ENCODE measurements at regions not wholly inside any gene's neighbourhood (a gene's known extent, or its start where the extent isn't known, plus 50 kb on each side); places are given as distances from the start of the nearest gene placed in this dataset.

DNA sequence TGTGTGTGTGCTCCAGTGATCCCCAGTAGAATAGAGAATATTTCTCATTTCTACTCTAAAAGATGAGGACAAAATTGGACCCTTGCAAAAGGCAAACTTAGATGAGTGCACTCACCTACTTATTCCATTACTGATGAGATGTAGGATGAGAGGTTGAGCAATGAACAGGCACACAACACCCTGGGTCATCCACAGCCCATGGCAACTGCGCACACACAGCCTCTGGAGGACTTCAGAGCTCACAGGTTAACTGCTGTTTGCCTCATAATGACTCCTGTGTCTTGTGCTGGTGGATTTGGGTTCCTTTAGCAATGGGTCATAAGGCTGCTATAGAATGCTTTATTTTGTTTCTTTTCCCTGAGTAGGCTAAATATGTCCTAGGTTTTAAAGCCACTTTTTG, 103.6 kb upstream of the TNFAIP3 start:
- DNase-seq: no peak

DNA sequence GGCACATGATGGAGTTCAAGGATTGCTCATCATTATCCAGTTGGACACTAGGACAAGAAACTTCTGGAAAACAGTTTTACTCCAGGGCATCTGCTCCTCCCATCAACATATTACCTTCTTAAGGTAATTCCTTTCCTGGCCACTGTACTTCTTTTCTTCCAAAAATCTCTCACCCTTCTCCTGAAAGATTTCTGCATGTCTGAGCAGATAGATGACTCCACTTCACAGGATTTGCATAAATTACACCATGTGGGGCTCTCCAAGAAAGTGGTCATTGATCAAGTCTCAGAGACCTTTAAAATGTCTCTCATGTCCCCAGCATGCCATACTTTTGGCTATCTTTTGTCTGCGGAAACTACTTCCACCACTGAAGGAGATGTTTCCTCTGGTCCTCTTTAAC, 103.2 kb upstream of the TNFAIP3 start:
- DNase-seq: no peak

DNA sequence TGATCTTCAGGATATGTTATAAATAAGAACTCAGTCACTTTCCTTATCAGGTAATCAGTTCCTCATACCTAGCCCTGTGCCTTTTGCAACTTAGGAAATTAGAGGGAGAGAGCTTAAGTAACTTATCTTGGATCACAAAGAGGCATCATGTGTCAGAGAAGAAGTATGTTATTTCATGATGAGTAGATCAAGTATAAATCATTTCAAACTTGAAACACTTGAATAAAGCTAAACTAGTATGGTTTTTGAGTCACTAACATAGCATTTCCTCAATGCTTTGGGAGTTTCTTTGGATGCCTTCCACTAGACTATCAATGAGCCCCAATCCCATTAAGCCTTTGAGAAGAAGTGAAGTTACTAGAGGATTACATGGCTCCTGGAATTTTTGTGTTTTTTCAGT, 102.6 kb upstream of the TNFAIP3 start:
- no peak for DNase-seq

DNA sequence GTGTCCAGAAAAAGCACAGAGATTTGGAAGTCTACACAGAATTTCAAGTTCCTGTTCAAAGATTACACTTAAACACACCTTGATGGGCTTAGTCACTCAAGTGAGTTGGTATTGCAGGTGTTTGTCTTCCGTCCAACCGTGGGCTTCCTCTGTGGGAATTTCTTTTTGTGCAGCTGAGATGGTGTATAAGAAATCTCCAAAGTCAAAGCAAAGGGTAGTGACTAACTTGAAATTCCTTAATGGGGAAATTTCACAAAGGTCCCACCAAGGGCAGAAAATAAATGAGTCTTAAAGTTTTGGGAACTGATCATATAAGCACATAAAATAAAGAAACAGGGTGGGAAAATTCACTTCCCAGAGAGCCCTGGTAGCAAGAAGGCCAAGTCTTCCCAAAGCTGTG, 102.0 kb upstream of the TNFAIP3 start:
- DNase-seq: no peak

DNA sequence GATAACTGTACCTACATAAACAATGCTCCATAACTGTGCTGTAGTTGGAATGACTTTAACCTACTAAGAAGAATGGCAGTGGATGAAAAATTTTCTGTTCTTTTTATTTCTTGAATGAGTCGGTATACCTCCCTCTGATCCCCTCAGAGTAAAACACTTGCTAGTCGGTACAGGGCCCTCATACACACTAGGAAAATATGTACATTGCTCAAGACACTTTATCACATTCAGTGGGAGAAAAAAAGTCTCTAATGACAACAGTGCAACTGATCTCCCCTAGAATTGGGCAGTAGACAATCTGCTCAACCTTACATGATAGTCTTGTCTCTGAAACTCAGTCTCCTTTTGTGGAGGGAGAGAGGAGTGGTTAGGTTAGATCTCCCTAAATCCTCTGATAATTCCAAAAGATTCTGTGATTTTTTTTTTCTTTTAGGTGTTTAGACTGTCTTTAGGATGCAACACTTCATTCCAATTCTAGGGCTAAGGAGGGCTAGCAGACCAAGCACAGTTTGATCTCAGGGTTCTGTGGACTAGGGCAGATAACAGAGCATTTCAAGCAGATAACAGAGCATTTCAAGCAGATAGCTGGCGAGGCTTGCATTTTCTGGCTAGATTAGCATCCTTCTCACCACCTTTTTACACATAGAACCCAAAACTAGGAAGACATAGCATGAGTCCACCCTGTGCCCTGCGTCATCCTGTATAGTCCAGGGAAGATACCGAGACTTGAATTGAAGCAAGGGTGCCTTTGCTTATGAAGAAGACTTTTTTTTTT, 100.3 kb upstream of the TNFAIP3 start:
- DNase-seq: no peak

DNA sequence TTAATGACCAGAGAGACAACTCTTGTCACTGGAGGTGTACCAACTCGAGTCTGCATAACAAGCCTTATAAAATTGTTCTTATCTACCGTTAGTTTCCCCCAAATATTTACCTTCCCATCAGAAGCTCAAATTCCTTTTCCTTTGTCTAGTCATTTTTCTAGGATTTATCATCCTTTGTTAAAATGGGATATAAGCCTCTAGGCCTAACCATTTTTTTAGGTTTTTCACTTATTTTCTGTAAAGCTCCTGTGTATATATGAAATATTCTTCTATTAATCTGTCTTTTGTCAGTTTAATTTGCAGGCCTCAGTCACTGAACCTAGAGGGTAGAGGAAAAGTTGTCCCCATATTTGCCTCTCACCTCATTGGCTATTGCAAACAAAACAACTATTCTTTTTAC, 99.6 kb upstream of the TNFAIP3 start:
- no peak for DNase-seq

DNA sequence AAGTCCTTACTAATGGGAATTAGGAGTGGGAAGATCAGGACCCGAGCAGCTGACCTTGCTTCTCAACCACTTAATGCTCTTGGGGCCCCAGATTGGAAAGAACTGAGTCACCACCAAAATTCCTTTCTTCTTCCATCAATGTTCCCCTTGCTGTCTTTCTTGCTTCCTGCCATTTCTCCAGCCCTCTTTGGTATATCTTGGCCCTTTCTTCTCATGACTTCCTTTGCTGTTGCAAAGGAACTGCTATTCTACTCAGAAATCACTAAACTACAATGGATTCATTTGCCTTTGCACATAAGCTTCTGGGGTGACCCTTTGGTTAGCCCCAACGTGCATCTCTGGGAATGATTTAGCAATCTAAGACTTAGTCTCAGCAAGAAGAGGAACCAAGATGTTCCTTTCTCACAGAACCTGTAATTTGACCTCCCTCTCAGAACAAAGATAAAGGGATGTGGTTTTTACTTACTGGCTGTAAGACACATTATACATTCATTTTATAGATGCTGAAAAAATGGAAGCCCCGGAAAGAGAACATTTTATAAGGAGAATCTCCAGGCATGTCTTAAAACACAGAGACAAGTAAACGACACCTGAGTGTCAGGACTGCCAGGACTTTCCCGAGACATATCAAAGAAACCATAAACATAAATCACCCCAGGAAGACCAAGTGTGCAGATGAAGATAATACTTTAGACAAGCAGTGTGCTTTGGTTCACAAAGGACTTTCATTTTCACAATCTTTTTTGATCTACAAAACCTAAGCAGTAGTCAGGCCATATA, 99.0 kb upstream of the TNFAIP3 start:
- DNase-seq: no peak

DNA sequence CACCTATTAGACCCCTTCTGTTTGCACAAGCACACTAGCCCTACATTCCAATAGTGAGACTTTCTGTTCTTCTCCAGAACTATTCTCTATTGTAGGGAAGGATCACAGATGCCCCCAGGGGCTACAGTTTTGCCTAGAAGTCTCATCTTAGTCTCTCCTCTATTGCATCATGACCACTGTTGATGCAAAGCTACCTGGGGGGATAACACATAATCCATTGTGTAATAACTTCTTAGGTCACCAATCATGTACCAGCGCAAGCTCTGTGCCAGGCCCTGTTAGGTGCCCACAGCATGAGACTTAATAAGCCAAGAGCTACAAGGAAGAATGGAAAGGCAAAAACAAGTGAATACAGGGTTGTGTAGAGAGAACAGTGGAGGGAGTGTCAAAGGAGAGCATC, 98.1 kb upstream of the TNFAIP3 start:
- no peak for DNase-seq

DNA sequence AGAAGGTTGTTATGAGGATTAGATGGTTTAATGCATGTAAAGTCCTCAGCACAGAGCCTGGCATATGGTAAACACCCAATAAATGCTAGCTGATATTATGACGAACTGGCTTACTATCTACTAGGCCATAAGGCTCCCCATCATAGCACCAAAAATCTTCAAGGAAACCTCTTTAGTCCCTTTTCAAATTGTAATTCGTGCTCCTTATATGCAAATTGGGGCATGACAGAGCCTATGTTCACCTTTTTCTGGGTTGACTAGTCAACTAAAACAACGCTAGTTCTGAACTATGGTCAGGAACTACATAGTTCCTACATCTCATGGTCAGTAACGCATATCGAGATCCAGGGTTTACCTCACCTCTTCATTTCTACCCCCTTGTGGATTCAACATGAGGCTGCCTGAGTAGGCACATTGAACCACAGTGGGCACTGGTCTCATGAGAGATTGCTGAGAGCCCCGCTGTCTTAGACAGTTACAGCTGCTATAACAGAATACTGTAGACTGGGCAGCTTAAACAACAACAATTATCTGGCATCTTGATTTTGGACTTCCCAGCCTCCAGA, 97.2 kb upstream of the TNFAIP3 start:
- DNase-seq: no peak

DNA sequence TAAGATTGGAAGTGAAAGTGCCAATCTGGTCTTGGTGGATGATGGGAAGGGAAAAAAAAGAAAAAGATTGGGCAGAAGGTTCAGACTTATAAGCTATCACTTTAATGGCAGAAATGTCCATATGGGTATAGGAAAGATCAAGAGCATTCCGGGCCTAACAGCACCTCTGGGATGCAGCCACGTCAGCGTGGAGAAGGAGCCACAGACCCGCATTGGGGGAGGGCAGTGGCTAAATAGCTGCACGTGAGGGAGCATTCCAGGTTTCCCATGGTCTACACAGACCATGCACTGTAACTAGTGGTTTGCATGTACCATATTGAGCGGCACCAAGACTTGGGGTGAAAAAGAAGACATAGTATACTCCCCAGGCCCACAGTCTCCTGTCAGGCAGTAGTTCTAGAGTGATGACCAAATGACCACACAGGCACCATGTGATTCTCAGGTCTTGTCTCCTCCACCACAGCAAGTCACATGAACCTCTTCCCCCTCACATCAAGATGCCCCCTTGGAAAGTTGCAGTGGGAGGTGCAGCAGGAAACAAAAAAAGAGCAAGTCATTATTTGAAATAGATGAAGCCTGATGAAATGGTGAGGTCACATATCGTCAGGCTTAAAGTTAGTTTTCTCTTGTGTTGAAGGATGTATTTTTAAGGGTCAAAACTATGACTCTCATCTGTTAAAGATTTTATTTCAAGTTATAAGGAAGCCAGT, 94.4 kb upstream of the TNFAIP3 start:
- no peak for DNase-seq

DNA sequence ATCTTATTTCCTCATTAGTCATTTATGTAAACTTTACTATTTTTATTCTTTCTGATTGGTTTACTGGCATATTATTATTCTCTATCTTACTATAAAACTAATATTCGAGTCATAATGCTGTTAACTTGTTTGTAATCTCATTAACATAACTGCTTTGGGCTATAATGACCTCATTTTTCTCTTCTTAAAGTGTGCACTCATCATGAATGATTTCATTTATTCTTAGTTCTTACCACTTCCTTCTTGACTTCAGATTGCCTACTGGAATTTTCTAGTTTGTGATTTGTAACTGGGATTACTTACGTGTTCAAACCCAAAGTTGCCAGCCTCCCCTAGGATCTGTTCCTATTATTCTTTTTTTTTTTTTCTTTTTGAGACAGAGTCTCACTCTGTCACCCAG, 91.8 kb upstream of the TNFAIP3 start:
- no peak for DNase-seq

DNA sequence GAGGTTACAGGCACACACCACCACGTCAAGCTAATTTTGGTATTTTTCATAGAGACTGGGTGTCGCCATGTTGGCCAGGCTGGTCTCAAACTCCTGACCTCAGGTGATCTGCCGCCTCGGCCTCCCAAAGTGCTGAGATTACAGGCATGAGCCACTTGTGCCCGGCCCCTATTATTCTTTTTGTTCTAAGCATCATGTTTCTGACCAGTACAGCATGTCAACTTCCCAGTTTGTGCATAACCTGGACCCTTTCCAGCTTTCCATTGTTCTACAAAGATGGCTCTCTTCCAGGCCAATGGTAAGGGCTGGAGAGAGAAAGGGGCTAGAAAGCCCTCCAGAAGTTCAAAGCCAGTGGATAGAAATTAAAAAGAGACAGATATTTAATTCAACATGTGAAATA, 91.3 kb upstream of the TNFAIP3 start:
- DNase-seq: no peak

DNA sequence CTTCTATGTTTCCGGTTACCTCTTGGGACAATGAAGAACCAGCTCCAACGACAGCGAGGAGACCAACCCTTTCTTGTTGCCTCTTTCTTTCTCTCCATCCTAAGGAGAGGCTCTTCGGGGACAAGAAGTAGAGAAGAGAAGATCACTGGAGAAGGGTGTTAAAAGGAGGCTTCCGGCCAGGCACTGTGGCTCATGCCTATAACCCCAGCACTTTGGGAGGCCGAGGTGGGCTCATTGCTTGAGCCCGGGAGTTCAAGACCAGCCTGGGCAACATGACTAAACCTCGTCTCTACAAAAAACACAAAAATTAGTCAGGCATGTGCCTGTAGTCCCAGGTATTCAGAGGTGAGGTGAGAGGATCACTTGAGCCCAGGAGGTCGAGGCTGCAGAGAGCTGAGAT, 90.8 kb upstream of the TNFAIP3 start:
- DNase-seq: no peak

DNA sequence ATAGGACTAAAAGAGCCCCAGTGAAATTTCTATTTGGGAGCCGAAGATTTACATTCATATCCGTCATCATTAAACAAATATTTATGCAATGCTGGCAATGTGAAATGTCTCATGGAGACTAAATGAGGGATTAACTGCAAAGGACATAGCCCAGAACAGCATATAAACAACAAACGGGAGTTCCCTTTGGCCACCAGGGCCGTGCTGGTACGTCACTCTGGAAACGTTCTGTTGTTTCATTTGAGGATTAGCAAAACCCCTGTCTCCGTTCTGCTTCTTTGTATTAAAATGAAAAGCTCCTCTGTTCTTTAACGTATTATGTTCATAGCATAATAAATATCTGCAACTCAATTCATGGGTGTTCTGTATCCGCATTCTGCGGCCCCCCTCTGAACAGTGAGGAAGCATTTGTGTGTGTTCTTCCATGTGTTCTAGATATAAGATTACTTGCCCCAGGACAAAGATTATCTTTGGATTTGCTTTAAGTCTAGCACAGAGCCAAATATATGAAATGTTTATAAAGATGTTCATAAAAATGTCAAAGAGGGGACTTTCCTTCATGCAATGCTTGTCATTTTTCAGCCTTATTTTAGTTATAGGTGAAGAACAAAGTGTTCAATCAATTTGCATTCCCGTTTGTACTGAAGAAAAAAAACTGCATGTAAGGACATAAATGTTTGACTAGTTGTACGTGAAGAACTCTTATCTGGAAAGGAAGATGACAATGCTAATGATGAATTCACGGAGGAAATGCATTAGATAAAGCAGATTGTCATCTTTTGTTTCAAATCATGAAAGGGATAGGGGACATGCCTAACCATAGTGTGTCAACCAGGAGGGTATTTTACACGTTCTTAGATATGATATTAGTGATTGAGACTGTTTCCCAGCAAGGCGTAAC, 90.0 kb upstream of the TNFAIP3 start:
- no peak for DNase-seq

DNA sequence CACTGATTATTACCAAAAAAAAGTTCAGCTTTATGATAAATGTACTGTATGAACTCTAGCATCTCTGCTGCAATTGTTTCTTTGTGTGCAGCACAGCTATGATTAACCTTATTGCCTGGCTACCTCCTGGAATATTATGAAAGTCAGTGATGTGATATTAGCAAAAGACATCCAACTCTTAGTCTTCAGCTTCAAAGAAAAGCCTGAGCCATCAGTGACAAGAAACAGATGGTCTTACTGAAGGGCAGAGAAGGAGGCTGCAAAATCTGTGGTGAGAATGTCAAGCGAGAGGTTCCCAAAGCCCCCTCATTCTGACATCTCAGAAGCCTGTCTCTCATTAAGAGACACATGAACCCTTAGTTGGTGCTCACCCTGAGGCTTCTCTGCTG, 89.4 kb upstream of the TNFAIP3 start:
- DNase-seq: no peak

DNA sequence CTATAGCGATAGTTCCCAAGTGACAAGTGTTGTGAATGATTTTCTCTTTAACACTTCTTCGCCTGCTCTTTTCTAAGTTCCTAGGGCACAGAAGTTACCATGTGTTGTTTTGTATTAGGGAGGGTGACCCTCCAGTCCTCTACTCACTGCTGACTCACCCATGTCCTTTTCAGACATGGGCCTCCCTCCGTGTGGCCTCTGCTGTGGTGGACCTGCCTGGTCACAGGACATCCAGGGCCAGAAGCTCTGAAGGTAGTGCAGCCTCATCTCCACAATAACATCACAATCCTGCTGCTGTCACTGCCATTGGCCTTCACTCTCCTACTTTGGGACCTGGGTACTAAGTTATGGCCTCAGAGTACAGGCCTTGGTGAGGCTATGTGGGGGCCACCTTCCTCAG, 87.1 kb upstream of the TNFAIP3 start:
- no peak for DNase-seq

DNA sequence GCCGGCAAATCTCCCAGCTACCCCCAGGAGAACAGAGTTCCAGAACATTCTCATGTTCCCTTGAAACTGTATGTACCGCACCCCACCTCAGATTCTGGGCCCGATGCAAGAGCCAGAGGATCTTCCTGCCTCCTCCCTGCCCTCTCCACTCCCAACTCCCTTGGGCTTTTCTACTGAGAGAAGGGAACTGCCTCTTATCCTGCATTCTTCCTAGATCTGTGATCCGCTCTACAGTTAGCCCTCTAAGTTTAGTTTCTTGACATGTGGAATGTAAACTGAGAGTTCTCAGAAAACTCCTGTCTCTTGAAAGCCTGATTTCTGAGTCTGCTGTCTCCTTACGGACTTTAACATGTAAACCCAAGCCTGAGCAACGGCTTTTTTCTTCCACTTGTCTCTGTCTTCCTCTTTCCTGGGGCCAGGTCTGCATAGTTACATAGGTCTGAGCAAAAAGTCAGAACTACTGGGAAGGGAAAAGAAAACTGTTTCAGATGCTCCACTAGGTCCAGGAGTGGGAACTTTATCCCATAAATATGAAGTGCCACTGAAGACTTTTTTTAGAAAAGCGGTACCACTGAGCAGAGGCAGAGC, 86.5 kb upstream of the TNFAIP3 start:
- DNase-seq: no peak

DNA sequence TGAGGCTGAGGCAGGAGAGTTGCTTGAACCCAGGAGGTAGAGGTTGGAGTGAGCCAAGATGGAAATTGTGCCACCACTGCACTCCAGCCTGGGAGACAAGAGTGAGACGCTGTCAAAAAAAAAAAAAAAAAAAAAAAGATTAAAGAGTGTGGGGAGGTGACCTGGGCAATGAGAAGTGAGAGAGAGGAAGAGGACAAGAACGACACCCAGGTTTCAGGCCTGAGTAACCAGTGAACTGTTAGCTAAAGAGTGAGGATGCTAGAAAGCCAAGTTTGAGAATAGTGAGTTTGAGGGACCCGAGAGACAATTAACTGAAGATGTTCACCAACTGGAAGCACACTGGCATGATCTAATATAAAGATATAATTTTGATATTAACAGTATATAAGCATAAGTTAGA, 85.4 kb upstream of the TNFAIP3 start:
- DNase-seq: no peak

DNA sequence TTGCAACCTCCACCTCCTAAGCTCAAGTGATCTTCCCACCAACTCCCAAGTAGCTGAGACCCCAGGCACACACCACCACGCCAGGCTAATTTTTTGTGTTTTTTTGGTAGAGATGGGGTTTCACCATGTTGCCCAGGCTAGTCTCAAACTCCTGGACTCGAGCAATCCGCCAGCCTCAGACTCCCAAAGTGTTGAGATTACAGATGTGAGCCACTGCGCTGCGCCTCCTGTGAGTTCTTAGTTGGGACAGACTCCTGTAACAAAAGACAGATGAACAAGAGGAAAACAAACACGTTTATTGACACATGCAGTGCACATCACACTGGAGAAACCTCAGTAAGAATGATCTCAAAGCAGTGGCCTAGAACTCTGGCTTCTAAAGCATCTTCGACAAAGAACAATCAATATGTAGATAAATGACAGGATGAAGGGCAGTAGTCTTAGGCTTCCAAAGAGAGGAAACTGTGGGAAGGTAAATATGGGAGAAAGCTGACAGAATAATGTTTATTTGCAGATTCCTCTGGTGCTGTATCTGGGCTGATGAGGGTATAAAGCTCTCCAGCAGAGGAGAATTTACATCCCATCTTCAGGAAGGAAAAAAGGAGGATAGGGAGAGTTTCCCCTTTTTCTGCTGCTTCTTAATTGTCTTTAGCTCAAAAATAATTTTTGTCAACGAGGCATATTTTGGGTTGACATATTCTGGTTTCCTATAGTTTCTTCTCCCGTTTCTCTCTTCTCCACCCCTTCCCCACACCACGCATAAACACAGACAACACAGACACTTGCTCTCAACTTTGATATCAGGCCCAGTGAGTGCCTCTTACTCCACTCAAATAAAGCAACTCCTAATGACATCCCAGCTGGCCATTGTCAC, 84.7 kb upstream of the TNFAIP3 start:
- no peak for DNase-seq

DNA sequence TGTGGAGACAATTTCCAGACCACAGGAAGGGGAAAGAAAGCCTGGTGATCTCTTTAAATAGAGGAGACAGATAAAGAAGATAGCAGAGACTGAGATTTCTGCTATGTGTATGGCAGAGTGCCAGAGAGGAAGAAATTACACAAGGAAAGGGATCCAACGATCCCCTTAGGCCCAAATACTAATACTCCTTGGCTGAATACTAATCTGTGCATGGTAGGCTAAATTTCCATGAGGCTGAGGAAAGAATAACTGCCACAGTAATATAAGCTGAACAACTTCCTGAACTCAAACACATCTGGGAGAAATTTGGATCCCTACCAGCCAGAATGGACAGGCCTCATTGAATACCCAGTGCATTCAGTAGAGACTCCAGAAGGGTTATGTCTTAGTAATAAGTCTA, 83.3 kb upstream of the TNFAIP3 start:
- no peak for DNase-seq

DNA sequence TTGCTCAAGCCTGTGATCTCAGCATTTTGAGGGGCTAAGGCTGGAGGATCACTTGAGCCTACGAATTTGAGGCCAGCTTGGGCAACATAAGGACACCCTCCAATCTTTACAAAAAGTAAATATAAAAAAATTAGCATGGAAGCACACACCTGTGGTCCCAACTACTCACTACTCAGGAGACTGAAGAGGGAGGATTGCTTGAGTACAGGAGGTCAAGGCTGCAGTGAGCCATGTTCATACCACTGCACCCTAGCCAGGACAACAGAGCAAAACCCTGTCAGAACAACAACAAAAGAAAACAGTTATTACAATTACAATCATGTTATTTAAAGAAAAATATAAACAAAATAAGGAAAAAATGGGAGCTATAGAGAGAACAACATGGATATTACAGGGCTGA, 82.5 kb upstream of the TNFAIP3 start:
- DNase-seq: no peak

Measured in activated naive CD4-positive, alpha-beta T cell (primary cell).